Breast epithelium (tissue), 4 donors: ENCODE measurements at regions not wholly inside any gene's neighbourhood (a gene's known extent, or its start where the extent isn't known, plus 50 kb on each side); places are given as distances from the start of the nearest gene placed in this dataset.

Source experiments
- DNase-seq, 2 donors: peaks; one replicate each; pipeline ENCODE4 v3.0.0-alpha.2; 2019; ENCODE audit warnings: low spot score in 2 of 2
- H3K27ac ChIP-seq, 2 donors: fragments of 200-600 bp; sonication (generic) in 1 of 2; one replicate each; pipeline ENCODE4 v1.5.1; 2016 to 2019; ENCODE audit warnings: mild to moderate bottlenecking in 1 of 2
- H3K27me3 ChIP-seq, 2 donors: fragments of 200-600 bp; sonication (generic) in 1 of 2; one replicate each; pipeline versions ENCODE4 v1.5.1 to v1.6.0; 2017 to 2019; ENCODE audit warnings: control low read depth in 1 of 2, mild to moderate bottlenecking in 1 of 2
- H3K36me3 ChIP-seq: fragments of 200-600 bp; one replicate; pipeline ENCODE4 v1.5.1; 2019
- H3K4me1 ChIP-seq, 2 donors: fragments of 200-600 bp; sonication (generic); one replicate each; pipeline ENCODE4 v1.5.1; 2016 to 2019; ENCODE audit warnings: control low read depth in 1 of 2
- H3K4me3 ChIP-seq, 3 donors: fragments of 200-600 bp; sonication (generic); 1 replicate in 2 of 3; 2 replicates in 1 of 3; pipeline ENCODE4 v1.5.1; 2016 to 2019; ENCODE audit warnings: mild to moderate bottlenecking in 3 of 3, moderate library complexity in 2 of 3
- H3K9me3 ChIP-seq, 2 donors: fragments of 200-600 bp; sonication (generic) in 1 of 2; one replicate each; pipeline ENCODE4 v1.5.1; 2016 to 2019; ENCODE audit warnings: control low read depth in 1 of 2
- POLR2A ChIP-seq: fragments of 450-650 bp; IDR thresholded peaks from one replicate; pipeline ENCODE4 v1.6.1; 2016; ENCODE audit warnings: antibody characterized with exemption, mild to moderate bottlenecking, moderate library complexity
- POLR2AphosphoS5 ChIP-seq, 3 donors: sonication (generic); formaldehyde crosslinking; IDR thresholded peaks; one replicate each; pipeline ENCODE4 v1.6.1; 2017; ENCODE audit warnings: antibody characterized with exemption in 3 of 3
- intact Hi-C: fragments of 100-400 bp; cut with DNase I; formaldehyde crosslinking; loops from one replicate; pipeline ENCODE4 v1.15.1; 2023; ENCODE audit warnings: low total_unique reads
- TF ChIP-seq, protein P1 (sequence below), 3 donors: fragments of 450-650 bp; IDR thresholded peaks; one replicate each; pipeline ENCODE4 v1.5.1; 2016 to 2017; ENCODE audit warnings: antibody characterized with exemption in 3 of 3, mild to moderate bottlenecking in 3 of 3, moderate library complexity in 3 of 3

DNA sequence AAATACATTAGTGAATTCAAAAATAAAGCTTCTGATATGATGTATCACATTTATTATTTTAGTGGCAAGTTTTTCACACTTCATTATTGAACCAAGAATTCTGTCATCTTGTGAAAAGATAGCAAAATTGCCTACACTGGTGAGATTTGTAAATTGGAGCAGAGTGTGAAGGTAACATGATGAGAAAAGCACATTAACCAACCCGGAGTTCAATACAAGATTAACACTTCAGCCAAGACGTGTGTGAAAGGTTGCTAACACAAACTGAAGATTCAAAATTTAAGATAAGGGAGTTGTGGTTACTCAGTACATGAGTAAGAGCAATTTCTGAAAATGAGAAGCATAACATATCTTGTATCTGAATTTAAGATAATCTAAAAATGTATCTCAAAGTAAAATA lies 346.7 kb downstream of the PDHA2 start:
- no peaks in the 10 kb centered on the region for H3K27me3 ChIP-seq

DNA sequence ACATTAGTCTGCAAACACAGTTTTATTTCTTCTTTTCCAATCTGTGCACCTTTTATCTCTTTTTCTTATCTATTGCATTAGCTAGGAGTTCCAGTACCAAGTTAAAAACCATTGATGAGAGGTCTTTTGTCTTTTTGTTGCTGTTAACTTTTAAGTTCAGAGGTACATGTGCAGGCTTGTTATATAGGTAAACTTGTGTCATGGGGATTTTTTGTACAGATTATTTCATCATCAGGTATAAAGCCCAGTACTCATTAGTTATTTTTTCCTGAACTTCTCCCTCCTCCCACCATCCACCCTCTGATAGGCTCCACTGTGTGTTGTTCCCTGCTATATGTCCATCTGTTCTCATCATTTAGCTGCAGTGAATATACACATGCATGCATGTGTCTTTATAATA lies 349.9 kb downstream of the PDHA2 start:
- DNase-seq = no peak
- H3K4me3 ChIP-seq = no peak overlapping the region
- no peaks in the 10 kb centered on the region for H3K36me3 ChIP-seq
- H3K27me3 ChIP-seq = no peaks in the 10 kb centered on the region
- no peaks in the 10 kb centered on the region for H3K4me1 ChIP-seq
- H3K27ac ChIP-seq = no peak overlapping the region
- no peaks in the 10 kb centered on the region for H3K9me3 ChIP-seq
- intact Hi-C loops = loop anchor here (2.0 kb wide), 1 partner anchor 53 kb away; no protein-coding TSS in a partner anchor
- TF ChIP-seq, protein P1, sequence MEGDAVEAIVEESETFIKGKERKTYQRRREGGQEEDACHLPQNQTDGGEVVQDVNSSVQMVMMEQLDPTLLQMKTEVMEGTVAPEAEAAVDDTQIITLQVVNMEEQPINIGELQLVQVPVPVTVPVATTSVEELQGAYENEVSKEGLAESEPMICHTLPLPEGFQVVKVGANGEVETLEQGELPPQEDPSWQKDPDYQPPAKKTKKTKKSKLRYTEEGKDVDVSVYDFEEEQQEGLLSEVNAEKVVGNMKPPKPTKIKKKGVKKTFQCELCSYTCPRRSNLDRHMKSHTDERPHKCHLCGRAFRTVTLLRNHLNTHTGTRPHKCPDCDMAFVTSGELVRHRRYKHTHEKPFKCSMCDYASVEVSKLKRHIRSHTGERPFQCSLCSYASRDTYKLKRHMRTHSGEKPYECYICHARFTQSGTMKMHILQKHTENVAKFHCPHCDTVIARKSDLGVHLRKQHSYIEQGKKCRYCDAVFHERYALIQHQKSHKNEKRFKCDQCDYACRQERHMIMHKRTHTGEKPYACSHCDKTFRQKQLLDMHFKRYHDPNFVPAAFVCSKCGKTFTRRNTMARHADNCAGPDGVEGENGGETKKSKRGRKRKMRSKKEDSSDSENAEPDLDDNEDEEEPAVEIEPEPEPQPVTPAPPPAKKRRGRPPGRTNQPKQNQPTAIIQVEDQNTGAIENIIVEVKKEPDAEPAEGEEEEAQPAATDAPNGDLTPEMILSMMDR (IDR thresholded peaks at IDR 0.05) = no peak
- TF ChIP-seq POLR2A = no peak
- no peak for TF ChIP-seq POLR2AphosphoS5 (IDR thresholded peaks at IDR 0.05)

More for the DNA sequence above, 346.7 kb downstream of the PDHA2 start:
- Histone ChIP-seq H3K4me1 (no peaks in the 10 kb centered on the region), H3K36me3 (no peaks in the 10 kb centered on the region), H3K27ac (no peak overlapping the region), H3K9me3 (no peaks in the 10 kb centered on the region), H3K4me3 (no peak overlapping the region)
- TF ChIP-seq POLR2A = no peak
- intact Hi-C loops = no loop called here
- DNase-seq = no peak

DNA sequence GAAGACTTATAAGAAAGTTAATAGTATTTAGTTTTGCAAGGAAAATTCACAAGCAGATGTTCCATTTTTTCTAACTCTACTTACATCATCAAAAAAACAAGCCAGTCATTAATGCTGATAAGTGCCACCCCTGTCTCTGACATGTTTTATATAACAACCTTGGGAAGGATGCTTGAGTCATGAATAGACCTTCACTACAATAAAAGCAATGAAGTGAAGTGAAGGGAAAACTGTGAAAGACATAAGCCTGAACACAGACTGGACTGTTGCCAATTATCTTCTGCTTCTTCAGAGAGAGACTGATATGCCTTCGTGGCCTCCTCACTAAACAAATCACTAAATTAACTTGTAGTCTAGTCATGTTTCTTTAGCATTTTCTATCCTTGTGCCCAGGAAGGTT lies 353.2 kb downstream of the PDHA2 start:
- Histone ChIP-seq H3K27me3 (no peaks in the 10 kb centered on the region), H3K4me1 (no peaks in the 10 kb centered on the region), H3K9me3 (no peaks in the 10 kb centered on the region), H3K27ac (no peak overlapping the region), H3K36me3 (no peaks in the 10 kb centered on the region), H3K4me3 (no peak overlapping the region)
- intact Hi-C loops = no loop called here
- no peak for DNase-seq
- TF ChIP-seq, protein P1 (IDR thresholded peaks at IDR 0.05) = no peak
- TF ChIP-seq POLR2AphosphoS5 (IDR thresholded peaks at IDR 0.05) (no peak), POLR2A (no peak)

DNA sequence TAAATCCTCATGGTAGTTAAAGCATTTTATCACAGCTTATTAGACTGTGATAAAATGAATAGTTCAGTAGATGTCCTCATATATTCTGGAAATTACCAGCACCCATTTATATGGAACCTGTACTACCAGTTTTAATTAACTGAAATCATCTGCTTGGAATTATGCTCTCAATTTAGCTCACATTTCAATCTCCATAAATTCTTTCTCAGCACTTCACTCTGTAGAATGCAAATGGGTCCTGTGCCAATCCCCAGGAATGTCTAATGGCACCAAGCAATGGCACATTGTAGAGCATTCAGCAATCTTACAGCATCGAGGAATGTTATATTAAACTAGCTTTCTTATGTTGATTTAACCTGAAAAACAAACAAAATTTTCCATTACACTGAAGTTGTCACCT lies 355.1 kb downstream of the PDHA2 start:
- no peaks in the 10 kb centered on the region for H3K9me3 ChIP-seq
- H3K27me3 ChIP-seq = no peaks in the 10 kb centered on the region
- H3K36me3 ChIP-seq = no peaks in the 10 kb centered on the region
- no peak overlapping the region for H3K27ac ChIP-seq
- no peak for DNase-seq
- no peak overlapping the region for H3K4me3 ChIP-seq
- TF ChIP-seq POLR2A = no peak
- no peak for TF ChIP-seq POLR2AphosphoS5 (IDR thresholded peaks at IDR 0.05)
- TF ChIP-seq, protein P1 (IDR thresholded peaks at IDR 0.05) = no peak
- no peaks in the 10 kb centered on the region for H3K4me1 ChIP-seq
- intact Hi-C loops = no loop called here

DNA sequence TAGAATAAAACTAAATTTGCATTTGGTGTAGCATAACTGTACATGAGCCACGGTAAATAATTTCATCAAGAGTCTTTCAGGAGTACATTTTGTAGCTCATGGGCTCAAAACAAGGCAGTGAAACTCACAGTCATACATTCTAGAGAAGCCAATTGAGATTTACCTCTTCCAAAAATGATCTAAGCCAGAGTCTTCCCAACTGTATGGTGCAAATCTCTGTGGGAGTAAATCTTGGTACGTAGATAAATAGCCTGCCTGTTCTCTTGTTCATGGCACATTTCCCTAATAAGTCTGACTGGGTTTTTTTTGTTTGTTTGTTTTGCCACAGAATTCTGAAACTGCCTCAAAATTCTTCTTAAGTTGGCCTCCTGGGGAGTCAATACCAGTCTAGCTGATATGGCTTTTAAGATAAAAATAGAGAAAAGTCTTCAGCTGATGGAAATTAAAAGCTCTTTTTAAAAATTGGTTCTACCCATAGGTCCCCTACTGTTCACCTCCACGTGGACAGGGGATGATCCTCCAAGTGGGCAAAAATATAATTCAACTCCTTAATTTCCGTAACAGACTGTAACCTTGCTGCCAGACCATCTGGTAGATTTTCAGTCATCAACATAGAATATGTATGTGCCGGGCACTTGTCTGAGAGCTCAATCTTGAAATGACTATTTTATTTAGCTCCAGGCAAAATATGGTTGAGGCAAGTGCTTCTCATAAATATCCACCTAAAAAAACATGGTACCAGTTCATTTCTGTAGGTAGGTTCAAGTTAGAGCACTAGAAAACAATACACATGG lies 365.4 kb downstream of the PDHA2 start:
- H3K9me3 ChIP-seq = no peaks in the 10 kb centered on the region
- no peaks in the 10 kb centered on the region for H3K27me3 ChIP-seq
- no peak overlapping the region for H3K27ac ChIP-seq
- H3K4me1 ChIP-seq = no peaks in the 10 kb centered on the region
- DNase-seq = no peak
- intact Hi-C loops = no loop called here
- TF ChIP-seq POLR2A (no peak), POLR2AphosphoS5 (IDR thresholded peaks at IDR 0.05) (no peak)
- TF ChIP-seq, protein P1 (IDR thresholded peaks at IDR 0.05) = no peak
- no peak overlapping the region for H3K4me3 ChIP-seq
- no peaks in the 10 kb centered on the region for H3K36me3 ChIP-seq
